ENCODE measurements at regions not wholly inside any gene's neighbourhood (a gene's known extent, or its start where the extent isn't known, plus 50 kb on each side); places are given as distances from the start of the nearest gene placed in this dataset.

DNA sequence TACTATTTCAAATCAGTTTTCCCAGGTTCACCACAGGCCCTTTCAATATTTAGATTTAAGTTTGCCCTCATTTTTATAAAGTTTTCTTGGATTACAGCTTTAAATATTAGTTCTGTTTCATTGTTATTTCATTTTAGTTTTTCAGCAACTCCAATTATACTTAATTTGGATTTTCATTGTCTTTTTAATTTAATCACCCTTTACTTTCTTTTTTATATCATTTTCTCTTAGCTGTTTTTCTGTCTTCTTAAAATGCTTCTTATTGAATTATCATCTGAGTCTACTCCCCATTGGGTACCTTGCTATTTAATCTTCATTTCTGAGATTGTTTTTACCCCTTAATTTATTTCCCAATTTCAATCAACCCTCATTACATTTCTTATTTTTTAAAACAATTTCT, 160.4 kb downstream of the PAPSS1 start:
- H3K56ac ChIP-seq (ENCODE audit: extremely low read depth, insufficient read depth, low read length) = no peak overlapping the region
- H4K20me1 ChIP-seq (ENCODE audit: insufficient read depth, low read length) = no peaks in the 10 kb centered on the region
- no peak for TF ChIP-seq MAZ (IDR thresholded peaks at IDR 0.05; ENCODE audit: borderline replicate concordance, low read depth, low read length)
- TF ChIP-seq MAFK (IDR thresholded peaks at IDR 0.05; ENCODE audit: low read depth, low read length) = no peak
- TF ChIP-seq USF2 (IDR thresholded peaks at IDR 0.05; ENCODE audit: low read depth, low read length) = no peak
- no peak for TF ChIP-seq RFX5 (IDR thresholded peaks at IDR 0.05; ENCODE audit: low read depth, low read length)
- no peak for TF ChIP-seq NFE2L2 (IDR thresholded peaks at IDR 0.05; ENCODE audit: low read depth, low read length)
- no peak for TF ChIP-seq POLR2A (IDR thresholded peaks at IDR 0.05; ENCODE audit: low read depth, low read length)
- TF ChIP-seq FOS (IDR thresholded peaks at IDR 0.05; ENCODE audit: low read depth, low read length) = no peak
- TF ChIP-seq RCOR1 (IDR thresholded peaks at IDR 0.05; ENCODE audit: insufficient replicate concordance, low read length) = no peak
- TF ChIP-seq CEBPB (IDR thresholded peaks at IDR 0.05; ENCODE audit: low read depth, low read length) = no peak
- TF ChIP-seq SMC3 (IDR thresholded peaks at IDR 0.05; ENCODE audit: low read depth, low read length) = no peak
- no peak overlapping the region for H3K27ac ChIP-seq (ENCODE audit: insufficient read depth, low read length)
- intact Hi-C loops (cut with micrococcal nuclease) = no loop called here
- no peak overlapping the region for H3K4me3 ChIP-seq (ENCODE audit: insufficient read depth, low read depth, low read length)
- no peak overlapping the region for H4K5ac ChIP-seq (ENCODE audit: low read depth, low read length)
- no peak for DNase-seq
- H3K9me1 ChIP-seq (ENCODE audit: insufficient read depth, low read length) = no peaks in the 10 kb centered on the region; the same call in 1 of the 2 replicates
- no peak overlapping the region for H2AK5ac ChIP-seq (ENCODE audit: low read depth, low read length)
- no peaks in the 10 kb centered on the region for H3K36me3 ChIP-seq (ENCODE audit: control insufficient read depth, insufficient read depth, low read length)
- dilution Hi-C loops (cut with HindIII; ENCODE audit: low sequenced_read_pairs, unreplicated experiment) = no loop called here
- H4K91ac ChIP-seq (ENCODE audit: insufficient read depth, low read depth, low read length) = no peak overlapping the region
- H3K4me2 ChIP-seq (ENCODE audit: low read depth, low read length) = no peak overlapping the region
- H3K4ac ChIP-seq (ENCODE audit: low read depth, low read length) = no peak overlapping the region
- H2AK9ac ChIP-seq (replicated peaks; ENCODE audit: low read depth, low read length, poor library complexity) = no peak overlapping the region
- H3K27me3 ChIP-seq (ENCODE audit: control insufficient read depth, insufficient read depth, low read length) = no peaks in the 10 kb centered on the region
- no peak overlapping the region for H2AFZ ChIP-seq (replicated peaks; ENCODE audit: low read length, poor library complexity)
- no peak overlapping the region for H2BK20ac ChIP-seq (ENCODE audit: low read depth, low read length)
- no peaks in the 10 kb centered on the region for H3K4me1 ChIP-seq (ENCODE audit: control insufficient read depth, insufficient read depth, low read length)
- no peak for ATAC-seq (ENCODE audit: low read depth)
- H3K9me3 ChIP-seq (ENCODE audit: control insufficient read depth, insufficient read depth, low read length) = peaks cover 2% of the 10 kb centered on the region; the same call in 1 of the 2 replicates
- H4K8ac ChIP-seq (ENCODE audit: low read depth in 2 of 2, low read length in 2 of 2) = no peak overlapping the region
- POLR2A ChIA-PET (ENCODE audit: unreplicated experiment) = no interaction called here
- in situ Hi-C loops (cut with MboI; ENCODE audit: low sequenced_read_pairs) = no loop called here
- no TSS peak for BruUV-seq (replicated peaks)
- H2BK120ac ChIP-seq (ENCODE audit: low read depth, low read length) = no peak overlapping the region
- no peaks in the 10 kb centered on the region for H3K79me1 ChIP-seq (ENCODE audit: low read depth in 1 of 2, low read length in 2 of 2)
- H3K18ac ChIP-seq (ENCODE audit: low read depth, low read length) = no peak overlapping the region
- H2BK15ac ChIP-seq (ENCODE audit: low read depth, low read length) = no peak overlapping the region
- no peak overlapping the region for H3K9ac ChIP-seq (ENCODE audit: low read depth, low read length)
- CTCF ChIA-PET = no interaction called here
- no peak overlapping the region for H3K23ac ChIP-seq (ENCODE audit: low read depth, low read length)
- no peak overlapping the region for H2BK5ac ChIP-seq (ENCODE audit: low read depth, low read length, poor library complexity, severe bottlenecking)
- no peak overlapping the region for H3K14ac ChIP-seq (replicated peaks; ENCODE audit: low read depth, low read length)
